ENCODE measurements at regions not wholly inside any gene's neighbourhood (a gene's known extent, or its start where the extent isn't known, plus 50 kb on each side); places are given as distances from the start of the nearest gene placed in this dataset.

DNA sequence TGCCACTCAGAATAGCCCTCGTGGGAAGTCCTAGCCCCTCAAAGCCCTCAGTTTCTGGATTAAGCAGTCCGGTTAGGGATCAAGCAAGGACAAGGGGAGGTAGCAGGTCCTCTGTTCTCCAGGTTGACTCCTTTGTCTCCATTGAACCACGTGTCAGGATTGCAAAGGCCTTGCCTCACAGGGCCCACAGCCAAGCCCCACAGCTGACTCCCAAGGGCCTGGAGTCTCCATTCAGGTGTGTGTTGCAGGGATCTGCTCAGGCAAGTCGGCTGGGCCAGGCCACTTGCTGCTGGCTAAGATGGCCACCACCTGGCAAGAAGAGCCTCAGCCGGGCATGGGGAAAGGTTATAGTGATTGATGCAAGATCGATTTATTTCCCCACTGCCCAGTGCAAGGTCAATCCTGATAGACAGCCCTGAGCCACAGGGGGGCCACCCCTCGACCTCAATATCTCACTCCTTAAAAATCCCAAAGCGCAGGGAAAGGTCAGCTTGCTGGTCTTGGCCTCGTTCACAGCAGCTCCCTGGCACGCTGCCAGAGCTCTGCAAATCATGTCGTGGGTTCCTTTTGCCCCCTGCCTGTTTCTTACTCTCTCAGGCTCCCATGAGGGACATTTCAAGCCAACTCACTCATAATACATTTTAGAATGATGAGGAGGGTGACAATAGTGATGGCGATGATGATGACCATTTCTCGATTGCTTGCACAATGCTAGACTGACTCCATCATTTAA, 75.9 kb downstream of the EDN3 start:
- ChIA-PET POLR2A (ENCODE audit: partially characterized antibody) (no interaction called here), CTCF (ENCODE audit: partially characterized antibody) (interaction anchor here (0.9 to 1.3 kb wide), 7 partner anchors 9 to 166 kb away, joined by 3 read pairs; no protein-coding TSS in a partner anchor)
- no peak overlapping the region for H2BK12ac ChIP-seq (ENCODE audit: low read depth, low read length)
- TF ChIP-seq KDM4A (IDR thresholded peaks at IDR 0.05; ENCODE audit: low read depth, low read length, severe bottlenecking) (no peak), EGR1 (IDR thresholded peaks at IDR 0.05; ENCODE audit: borderline replicate concordance, low read depth, low read length) (no peak), GABPA (IDR thresholded peaks at IDR 0.05; ENCODE audit: borderline replicate concordance, insufficient read depth, low read length) (no peak), SP4 (IDR thresholded peaks at IDR 0.05; ENCODE audit: low read length) (no peak), TEAD4 (IDR thresholded peaks at IDR 0.05; ENCODE audit: low read depth, low read length) (no peak)
- H3K4me2 ChIP-seq (ENCODE audit: insufficient read depth in 1 of 2, low read depth in 2 of 2, low read length in 2 of 2) = no peak overlapping the region
- DNase-seq (ENCODE audit: low read depth in 1 of 2, low spot score in 2 of 2) (no peak), FAIRE-seq (no peak)
- H4K5ac ChIP-seq (ENCODE audit: insufficient read length, low read depth, low read length) = no peak overlapping the region
- H2BK5ac ChIP-seq (ENCODE audit: low read depth, low read length) = no peak overlapping the region
- no peak overlapping the region for H3K4ac ChIP-seq (replicated peaks; ENCODE audit: insufficient read length, low read depth, low read length)
- no peaks in the 10 kb centered on the region for H3K27me3 ChIP-seq (replicated peaks in 1 of 4; ENCODE audit: control insufficient read depth in 3 of 4, extremely low read depth in 1 of 4, insufficient read depth in 3 of 4, low read length in 3 of 4)
- H2BK120ac ChIP-seq (replicated peaks; ENCODE audit: low read depth, low read length) = no peak overlapping the region
- no peak overlapping the region for H4K91ac ChIP-seq (replicated peaks; ENCODE audit: insufficient read length, low read length)
- H3K9me3 ChIP-seq (ENCODE audit: insufficient read depth in 2 of 2, low read depth in 1 of 2, low read length in 1 of 2) = no peaks in the 10 kb centered on the region
- no peaks in the 10 kb centered on the region for H3K4me1 ChIP-seq (replicated peaks in 1 of 4; ENCODE audit: control insufficient read depth in 3 of 4, insufficient read depth in 4 of 4, low read length in 3 of 4)
- no peak overlapping the region for H3K56ac ChIP-seq (replicated peaks; ENCODE audit: insufficient read length, low read depth, low read length)
- H3K4me3 ChIP-seq (ENCODE audit: extremely low read depth in 1 of 4, insufficient read depth in 2 of 4, low read depth in 3 of 4, low read length in 4 of 4) = no peak overlapping the region
- H3K27ac ChIP-seq (ENCODE audit: low read depth, low read length) = no peak overlapping the region
- no peaks in the 10 kb centered on the region for H4K20me1 ChIP-seq (replicated peaks in 1 of 2; ENCODE audit: control insufficient read depth in 1 of 2, insufficient read depth in 2 of 2, low read length in 2 of 2)
- no peaks in the 10 kb centered on the region for H3K79me1 ChIP-seq (ENCODE audit: low read depth, low read length)
- H3K23me2 ChIP-seq (ENCODE audit: low read depth, low read length) = no peaks in the 10 kb centered on the region
- WGBS, 2 experiments (ENCODE audit: extremely low coverage in 1 of 2, insufficient coverage in 1 of 2, insufficient read length in 1 of 2, insufficient replicate concordance in 2 of 2, low coverage in 1 of 2, low lambda C conversion rate in 2 of 2, missing lambda C conversion rate in 1 of 2) = 89% methylated on average over 13 of the region's 13 CpGs; no CpG with 5 or more reads in 1 of the 2 experiments
- H3K23ac ChIP-seq (ENCODE audit: insufficient read length) = no peak overlapping the region
- no peak overlapping the region for H2AFZ ChIP-seq (ENCODE audit: low read length)
- no peak overlapping the region for H3K14ac ChIP-seq (ENCODE audit: insufficient read length)
- no peak overlapping the region for H2BK20ac ChIP-seq (ENCODE audit: low read length)
- H3K9ac ChIP-seq (replicated peaks in 1 of 4; ENCODE audit: extremely low read depth in 1 of 4, low read depth in 3 of 4, low read length in 3 of 4) = no peak overlapping the region
- no peak overlapping the region for H2BK15ac ChIP-seq (ENCODE audit: low read length)
- H4K8ac ChIP-seq (ENCODE audit: extremely low read depth, insufficient read depth, low read length) = no peak overlapping the region; the same call in 1 of the 2 replicates
- no peaks in the 10 kb centered on the region for H3K36me3 ChIP-seq (ENCODE audit: control insufficient read depth in 2 of 4, insufficient read depth in 4 of 4, low read length in 3 of 4)
- no peaks in the 10 kb centered on the region for H3K79me2 ChIP-seq (ENCODE audit: control insufficient read depth in 1 of 2, insufficient read depth in 2 of 2, low read length in 2 of 2)
- no peak overlapping the region for H3K18ac ChIP-seq (ENCODE audit: extremely low read depth, low read length)
- no peak overlapping the region for H2AK5ac ChIP-seq (ENCODE audit: low read depth, low read length)
